Psoas muscle (tissue), 7 donors: ENCODE measurements at regions not wholly inside any gene's neighbourhood (a gene's known extent, or its start where the extent isn't known, plus 50 kb on each side); places are given as distances from the start of the nearest gene placed in this dataset.

Experiments used
- ATAC-seq, 4 donors: fragments of 200-7000 bp; cut with Tn5 transposase; one replicate each; pipeline ENCODE4 v1.9.1; 2020; ENCODE audit warnings: moderate library complexity in 3 of 4, mild to moderate bottlenecking in 2 of 4
- DNase-seq, 2 donors: peaks; one replicate each; pipeline ENCODE4 v3.0.0-alpha.2; 2020
- H3K27ac ChIP-seq: fragments of 200-600 bp; one replicate; pipeline ENCODE4 v1.8.0; 2022
- H3K27me3 ChIP-seq, 3 donors: fragments of 200-600 bp in 1 of 3; one replicate each; pipeline versions ENCODE4 v1.6.1 to v1.8.0; 2013 to 2022; ENCODE audit warnings: low read length in 2 of 3, mild to moderate bottlenecking in 2 of 3, moderate library complexity in 1 of 3; ENCODE audit not compliant: insufficient read depth in 3 of 3
- H3K36me3 ChIP-seq, 2 donors: fragments of 200-600 bp in 1 of 2; one replicate each; pipeline versions ENCODE4 v1.6.1 to v1.8.0; 2013 to 2022; ENCODE audit warnings: low read depth in 1 of 2, mild to moderate bottlenecking in 1 of 2, moderate library complexity in 1 of 2; ENCODE audit not compliant: insufficient read depth in 1 of 2
- H3K4me1 ChIP-seq: fragments of 200-600 bp; one replicate; pipeline ENCODE4 v1.8.0; 2022
- H3K4me3 ChIP-seq: fragments of 200-600 bp; one replicate; pipeline ENCODE4 v1.8.0; 2022; ENCODE audit warnings: mild to moderate bottlenecking
- H3K9me3 ChIP-seq: fragments of 200-600 bp; one replicate; pipeline ENCODE4 v1.8.0; 2022
- CTCF ChIP-seq: fragments of 200-600 bp; IDR thresholded peaks from one replicate; pipeline ENCODE4 v1.8.0; 2022; ENCODE audit warnings: antibody characterized with exemption
- WGBS, 3 donors: extraction: QIAGEN DNeasy Blood & Tissue Kit; methylation state at CpG; one replicate each; pipeline versions ENCODE4 v1.1.6 to v1.1.7; 2013; 5-methylcytosine and 5-hydroxymethylcytosine counted together
- intact Hi-C, 2 donors: fragments of 100-400 bp; cut with DNase I; formaldehyde crosslinking; loops; one replicate each; pipeline versions ENCODE4 v1.11.0 to v1.14.2; 2022
- donor health status: healthy with polysubstance abuse.
- donor health status: DM: no; HTN: no; CAD: no; lungs with moderate emphysema.
- donor health status: Bipolar disorder and iron deficiency.
- donor health status: healthy.
- donor health status: DM: yes; HTN: yes; CAD: no.
- donor health status: DM: no; HTN: no; CAD: no.
- donor health status: DM: yes; HTN: yes; CAD: no.

- no peaks in the 10 kb centered on the region for H3K9me3 ChIP-seq
Measured at GRCh38 chr2:12253167-12253778, 463.5 kb upstream of the TRIB2 start.

GRCh38 chr2:12254280-12254860 lies 462.4 kb upstream of the TRIB2 start:
- ATAC-seq, result no peak

More at GRCh38 chr2:12253167-12253778, 463.5 kb upstream of the TRIB2 start:
- intact Hi-C loops, result no loop called here
- ATAC-seq (no peak), DNase-seq (no peak)
- 91 to 95% (median 94%) methylated on average over 2 of the region's 2 CpGs for WGBS, 3 donors
- no peak for TF ChIP-seq CTCF
- H3K27me3 ChIP-seq, result no peaks in the 10 kb centered on the region
- H3K36me3 ChIP-seq, result no peaks in the 10 kb centered on the region
- H3K4me1 ChIP-seq, result no peaks in the 10 kb centered on the region
- no peak overlapping the region for H3K4me3 ChIP-seq
- H3K27ac ChIP-seq, result no peak overlapping the region

GRCh38 chr2:12256206-12256605 lies 460.5 kb upstream of the TRIB2 start:
- intact Hi-C loops, result no loop called here
- Histone ChIP-seq H3K27me3 (no peaks in the 10 kb centered on the region), H3K27ac (no peak overlapping the region), H3K36me3 (no peaks in the 10 kb centered on the region), H3K9me3 (no peaks in the 10 kb centered on the region), H3K4me3 (no peak overlapping the region), H3K4me1 (no peaks in the 10 kb centered on the region)
- DNase-seq, result no peak
- WGBS, 3 donors, result 79 to 89% (median 88%) methylated on average over 2 of the region's 2 CpGs
- ATAC-seq, result no peak
- TF ChIP-seq CTCF, result no peak

More at GRCh38 chr2:12254280-12254860, 462.4 kb upstream of the TRIB2 start:
- Histone ChIP-seq H3K27me3 (no peaks in the 10 kb centered on the region), H3K36me3 (no peaks in the 10 kb centered on the region), H3K9me3 (no peaks in the 10 kb centered on the region), H3K27ac (no peak overlapping the region), H3K4me1 (no peaks in the 10 kb centered on the region), H3K4me3 (no peak overlapping the region)
- intact Hi-C loops, result no loop called here
- WGBS, 3 donors, result 78 to 83% (median 82%) methylated on average over 6 of the region's 6 CpGs
- no peak for TF ChIP-seq CTCF
- DNase-seq, result no peak

GRCh38 chr2:12257476-12257875 lies 459.3 kb upstream of the TRIB2 start:
- Histone ChIP-seq H3K27ac (no peak overlapping the region), H3K4me1 (peaks cover 6% of the 10 kb centered on the region), H3K36me3 (no peaks in the 10 kb centered on the region), H3K9me3 (no peaks in the 10 kb centered on the region), H3K27me3 (no peaks in the 10 kb centered on the region), H3K4me3 (no peak overlapping the region)
- no peak for TF ChIP-seq CTCF
- no peak for DNase-seq
- intact Hi-C loops, result no loop called here
- WGBS, 3 donors, result 17 to 23% (median 18%) methylated on average over 3 of the region's 3 CpGs
- no peak for ATAC-seq

GRCh38 chr2:12259493-12259892 lies 457.2 kb upstream of the TRIB2 start:
- H3K27ac ChIP-seq, result no peak overlapping the region
- peaks cover 12% of the 10 kb centered on the region for H3K4me1 ChIP-seq
- no peak for TF ChIP-seq CTCF
- no peak overlapping the region for H3K4me3 ChIP-seq
- no peaks in the 10 kb centered on the region for H3K27me3 ChIP-seq
- 87 to 92% (median 90%) methylated on average over 3 of the region's 3 CpGs for WGBS, 3 donors
- no peaks in the 10 kb centered on the region for H3K9me3 ChIP-seq
- H3K36me3 ChIP-seq, result no peaks in the 10 kb centered on the region
- DNase-seq (no peak), ATAC-seq (no peak)
- intact Hi-C loops, result no loop called here
